ENCODE measurements at regions not wholly inside any gene's neighbourhood (a gene's known extent, or its start where the extent isn't known, plus 50 kb on each side); places are given as distances from the start of the nearest gene placed in this dataset.
"Not testable (repeated sequence)": the region's sequence is repeated elsewhere in the genome, so short reads cannot be mapped to it uniquely, and the experiment has no call there.

GRCh38 chr6:68053805-68054373 is 581.2 kb upstream of the ADGRB3 start:
- no peak for DNase-seq

- DNase-seq, result no peak
These were observed 582.8 kb upstream of the ADGRB3 start for GRCh38 chr6:68052234-68052633.

- no peak for DNase-seq
These were observed 585.5 kb upstream of the ADGRB3 start for GRCh38 chr6:68049562-68049961.

GRCh38 chr6:68046756-68047155 is 588.3 kb upstream of the ADGRB3 start:
- DNase-seq, result no peak

- no peak for DNase-seq
These were observed 588.8 kb upstream of the ADGRB3 start for GRCh38 chr6:68046302-68046701.

- DNase-seq, result no peak
These were observed 589.9 kb upstream of the ADGRB3 start for GRCh38 chr6:68045193-68045592.

GRCh38 chr6:68044264-68044663 is 590.8 kb upstream of the ADGRB3 start:
- DNase-seq, result no peak

GRCh38 chr6:68043122-68043398 is 592.0 kb upstream of the ADGRB3 start:
- no peak for DNase-seq

GRCh38 chr6:68042339-68043121 is 592.6 kb upstream of the ADGRB3 start:
- no peak for DNase-seq

GRCh38 chr6:68040780-68041179 is 594.3 kb upstream of the ADGRB3 start:
- no peak for DNase-seq

GRCh38 chr6:68040312-68040778 is 594.7 kb upstream of the ADGRB3 start:
- no peak for DNase-seq

GRCh38 chr6:68039641-68040311 is 595.3 kb upstream of the ADGRB3 start:
- no peak for DNase-seq

- no peak for DNase-seq
These were observed 596.2 kb upstream of the ADGRB3 start for GRCh38 chr6:68038815-68039408.

GRCh38 chr6:68032217-68032616 is 602.9 kb upstream of the ADGRB3 start:
- DNase-seq, result no peak

GRCh38 chr6:68031054-68031453 is 604.0 kb upstream of the ADGRB3 start:
- DNase-seq, result no peak

- DNase-seq, result no peak
These were observed 608.6 kb upstream of the ADGRB3 start for GRCh38 chr6:68026483-68026882.

GRCh38 chr6:68025764-68026163 is 609.3 kb upstream of the ADGRB3 start:
- DNase-seq, result no peak

- DNase-seq, result no peak
These were observed 610.4 kb upstream of the ADGRB3 start for GRCh38 chr6:68024570-68025269.

GRCh38 chr6:68022968-68023367 is 612.1 kb upstream of the ADGRB3 start:
- not testable (repeated sequence) for DNase-seq

- no peak for DNase-seq
These were observed 621.1 kb upstream of the ADGRB3 start for GRCh38 chr6:68013780-68014515.

GRCh38 chr6:68012822-68013221 is 622.3 kb upstream of the ADGRB3 start:
- no peak for DNase-seq

- DNase-seq, result no peak
These were observed 624.1 kb upstream of the ADGRB3 start for GRCh38 chr6:68010936-68011335.

GRCh38 chr6:68008445-68008844 is 626.6 kb upstream of the ADGRB3 start:
- DNase-seq, result no peak

Measured in CD4-positive, alpha-beta T cell treated with Interleukin-12 subunit alpha and Interleukin-12 subunit beta, for 1 hour (primary cell).